VCaP (cell line): ENCODE measurements at regions not wholly inside any gene's neighbourhood (a gene's known extent, or its start where the extent isn't known, plus 50 kb on each side); places are given as distances from the start of the nearest gene placed in this dataset.
"Not testable (repeated sequence)": the region's sequence is repeated elsewhere in the genome, so short reads cannot be mapped to it uniquely, and the experiment has no call there.

Source experiments
- H3K27ac ChIP-seq: fragments of 450-650 bp; 2 replicates; pipeline ENCODE4 v1.5.1; 2017
- TF ChIP-seq, protein P1 (sequence below): fragments of 450-650 bp; conservative IDR thresholded peaks from 2 replicates; pipeline ENCODE4 v1.5.1; 2017; ENCODE audit warnings: mild to moderate bottlenecking, moderate library complexity

DNA sequence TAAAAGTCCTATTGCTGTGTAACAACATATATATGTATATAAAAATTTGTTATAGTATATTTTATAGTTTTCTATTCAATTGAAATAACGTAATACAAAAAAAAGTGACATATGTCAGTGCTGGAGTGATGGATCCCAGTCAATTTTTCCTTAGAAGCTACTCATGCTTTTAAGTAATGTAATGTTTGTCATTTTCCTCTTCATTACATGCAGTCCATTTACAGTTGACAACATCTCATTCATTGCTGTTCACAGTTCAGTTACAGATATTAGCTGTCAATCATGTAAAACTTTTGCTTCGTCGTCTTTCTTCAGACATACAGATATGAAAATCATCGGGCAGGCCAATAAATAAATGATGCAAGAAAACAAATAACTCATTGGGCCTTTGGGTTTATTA lies 525.1 kb upstream of the PRR20A start:
- TF ChIP-seq, protein P1, sequence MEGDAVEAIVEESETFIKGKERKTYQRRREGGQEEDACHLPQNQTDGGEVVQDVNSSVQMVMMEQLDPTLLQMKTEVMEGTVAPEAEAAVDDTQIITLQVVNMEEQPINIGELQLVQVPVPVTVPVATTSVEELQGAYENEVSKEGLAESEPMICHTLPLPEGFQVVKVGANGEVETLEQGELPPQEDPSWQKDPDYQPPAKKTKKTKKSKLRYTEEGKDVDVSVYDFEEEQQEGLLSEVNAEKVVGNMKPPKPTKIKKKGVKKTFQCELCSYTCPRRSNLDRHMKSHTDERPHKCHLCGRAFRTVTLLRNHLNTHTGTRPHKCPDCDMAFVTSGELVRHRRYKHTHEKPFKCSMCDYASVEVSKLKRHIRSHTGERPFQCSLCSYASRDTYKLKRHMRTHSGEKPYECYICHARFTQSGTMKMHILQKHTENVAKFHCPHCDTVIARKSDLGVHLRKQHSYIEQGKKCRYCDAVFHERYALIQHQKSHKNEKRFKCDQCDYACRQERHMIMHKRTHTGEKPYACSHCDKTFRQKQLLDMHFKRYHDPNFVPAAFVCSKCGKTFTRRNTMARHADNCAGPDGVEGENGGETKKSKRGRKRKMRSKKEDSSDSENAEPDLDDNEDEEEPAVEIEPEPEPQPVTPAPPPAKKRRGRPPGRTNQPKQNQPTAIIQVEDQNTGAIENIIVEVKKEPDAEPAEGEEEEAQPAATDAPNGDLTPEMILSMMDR, result no peak
- H3K27ac ChIP-seq, result no peak overlapping the region

DNA sequence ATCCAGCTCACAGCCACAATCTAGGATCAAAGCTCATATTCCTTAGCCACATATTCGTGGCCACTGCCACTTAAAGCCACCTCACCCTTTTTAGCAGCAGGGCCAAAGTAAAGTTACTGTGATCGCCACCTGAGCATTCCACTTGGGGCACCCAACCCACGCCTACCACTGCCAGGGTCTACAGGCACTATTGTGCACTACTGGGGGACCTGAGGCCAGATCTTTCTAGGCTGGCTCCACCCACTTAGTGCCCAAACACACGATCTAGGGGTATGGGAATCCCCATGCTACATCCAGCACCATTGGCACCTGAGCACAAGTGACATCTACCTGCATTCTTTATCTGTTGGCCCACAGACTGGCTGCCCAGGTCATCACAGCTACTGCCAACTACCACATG lies 517.9 kb upstream of the PRR20A start:
- no peak overlapping the region for H3K27ac ChIP-seq
- TF ChIP-seq, protein P1, result no peak

DNA sequence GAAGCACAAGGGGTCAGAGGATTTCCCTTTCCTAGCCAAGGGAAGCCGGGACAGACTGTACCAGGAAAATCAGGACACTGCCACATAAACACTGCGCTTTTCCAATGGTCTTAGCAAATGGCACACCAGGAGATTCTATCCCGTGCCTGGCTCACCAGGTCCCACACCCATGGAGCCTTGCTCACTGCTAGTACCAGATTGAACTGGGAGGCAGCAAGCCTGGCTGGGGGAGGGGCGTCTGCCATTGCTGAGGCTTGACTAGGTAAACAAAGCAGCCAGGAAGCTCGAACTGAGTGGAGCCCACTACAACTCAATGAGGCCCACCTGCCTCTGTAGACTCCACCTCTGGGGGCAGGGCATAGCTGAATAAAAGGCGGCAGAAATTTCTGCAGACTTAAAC lies 511.8 kb upstream of the PRR20A start:
- H3K27ac ChIP-seq, result not testable (repeated sequence)

DNA sequence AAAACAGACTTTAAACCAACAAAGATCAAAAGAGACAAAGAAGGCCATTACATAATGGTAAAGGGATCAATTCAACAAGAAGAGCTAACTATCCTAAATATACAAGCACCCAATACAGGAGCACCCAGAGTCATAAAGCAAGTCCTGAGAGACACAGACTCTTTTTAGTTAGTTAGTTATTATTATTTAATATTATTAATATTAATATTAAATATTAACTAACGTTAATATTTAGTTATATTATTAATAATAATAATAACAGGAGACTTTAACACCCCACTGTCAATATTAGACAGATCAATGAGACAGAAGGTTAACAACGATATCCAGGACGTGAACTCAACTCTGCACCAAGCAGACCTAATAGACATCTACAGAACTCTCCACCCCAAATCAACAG lies 509.7 kb upstream of the PRR20A start:
- not testable (repeated sequence) for H3K27ac ChIP-seq

DNA sequence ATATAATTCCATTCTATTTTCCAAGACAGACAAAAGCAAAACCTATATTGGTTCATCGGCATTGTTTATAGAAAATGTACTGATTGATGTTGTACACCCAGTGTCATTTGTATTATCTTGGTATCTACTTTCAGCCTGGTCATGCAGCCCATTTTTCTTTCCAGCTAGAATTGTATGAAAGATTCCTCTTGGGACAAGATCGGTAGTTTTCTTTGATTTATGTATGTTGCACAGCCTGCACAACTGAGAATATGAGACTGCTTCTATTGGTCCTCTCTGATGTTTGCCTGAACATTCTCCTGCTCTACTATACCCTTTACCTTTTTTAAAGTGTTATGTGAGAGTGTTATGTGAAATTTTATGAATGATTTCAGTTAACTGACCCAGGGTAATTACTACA lies 487.7 kb upstream of the PRR20A start:
- TF ChIP-seq, protein P1, result no peak

DNA sequence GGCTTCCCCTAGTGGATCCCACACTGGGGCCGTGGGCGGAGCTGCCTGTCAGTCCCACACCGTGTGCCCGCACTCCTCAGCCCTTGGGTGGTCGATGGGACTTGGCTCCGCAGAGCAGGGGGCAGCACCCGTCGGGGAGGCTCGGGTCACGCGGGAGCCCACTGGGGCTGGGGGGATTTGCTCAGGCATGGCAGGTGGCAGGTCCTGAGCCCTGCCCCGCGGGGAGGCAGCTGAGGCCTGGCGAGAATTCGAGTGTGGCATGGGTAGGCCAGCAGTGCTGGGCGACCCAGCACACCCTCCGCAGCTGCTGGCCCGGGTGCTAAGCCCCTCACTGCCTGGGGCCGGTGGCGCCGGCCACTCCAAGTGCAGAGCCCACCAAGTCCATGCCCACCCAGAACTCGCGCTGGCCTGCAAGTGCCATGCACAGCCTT lies 481.7 kb upstream of the PRR20A start:
- TF ChIP-seq, protein P1, result no peak
- no peak overlapping the region for H3K27ac ChIP-seq

More for the DNA sequence above, 487.7 kb upstream of the PRR20A start:
- no peak overlapping the region for H3K27ac ChIP-seq

DNA sequence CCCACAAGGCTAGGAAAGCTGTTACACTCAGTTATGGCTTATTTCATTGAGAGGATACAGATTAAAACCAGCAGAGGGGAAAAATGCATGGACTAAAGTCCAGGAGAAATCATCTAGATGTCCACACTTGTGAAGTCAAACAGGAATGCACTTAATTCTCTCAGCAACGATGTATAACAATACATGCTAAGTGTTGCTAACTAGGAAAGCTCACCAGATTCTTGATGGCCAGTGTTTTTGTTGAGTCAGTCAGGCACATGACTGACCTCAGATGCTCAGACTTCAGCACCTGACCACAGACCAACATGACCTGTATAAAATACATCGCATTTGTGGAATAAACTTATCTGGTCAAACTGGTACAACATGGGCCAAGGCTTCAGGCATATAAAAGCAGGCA lies 470.2 kb upstream of the PRR20A start:
- TF ChIP-seq, protein P1, result no peak
- H3K27ac ChIP-seq, result no peak overlapping the region

DNA sequence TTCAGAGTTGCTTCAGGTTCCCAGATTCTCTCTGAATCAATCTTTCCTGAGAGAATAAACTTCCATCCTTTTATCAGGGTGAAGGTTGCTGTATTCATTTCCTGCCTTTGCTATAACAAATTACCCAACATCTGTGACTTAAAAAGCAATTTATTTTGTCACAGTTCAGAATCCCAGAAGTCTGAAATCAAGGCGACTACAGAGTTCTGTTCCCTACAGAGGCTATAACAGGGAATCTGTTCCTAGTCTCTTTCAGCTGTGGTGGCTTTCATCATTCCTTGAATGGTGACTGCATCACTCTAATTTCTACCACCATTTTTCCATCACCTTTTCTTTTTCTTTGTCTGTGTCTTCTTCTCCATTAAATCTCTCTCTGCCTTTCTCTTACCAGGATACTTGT lies 459.3 kb upstream of the PRR20A start:
- TF ChIP-seq, protein P1, result no peak
- no peak overlapping the region for H3K27ac ChIP-seq

DNA sequence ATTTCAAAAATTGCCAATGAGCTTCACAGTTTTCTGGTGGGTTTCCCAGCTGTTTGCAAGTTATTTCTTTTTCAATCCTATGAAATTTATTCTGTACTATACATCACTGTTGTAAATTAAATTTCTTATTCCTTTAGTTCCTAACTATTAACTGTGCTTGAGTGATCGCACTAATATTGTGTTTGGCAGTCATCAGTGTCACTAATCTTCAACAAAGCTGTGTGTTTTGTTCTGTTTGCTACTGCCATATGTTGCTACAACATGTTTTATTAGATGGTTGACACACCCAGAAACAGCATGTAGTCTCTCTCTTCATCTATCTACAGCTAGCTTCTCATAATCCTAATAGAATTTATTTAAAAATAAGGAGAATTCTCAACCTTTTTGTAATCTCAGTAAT lies 453.6 kb upstream of the PRR20A start:
- TF ChIP-seq, protein P1, result no peak
- no peak overlapping the region for H3K27ac ChIP-seq
